ENCODE measurements at regions not wholly inside any gene's neighbourhood (a gene's known extent, or its start where the extent isn't known, plus 50 kb on each side); places are given as distances from the start of the nearest gene placed in this dataset.

DNA sequence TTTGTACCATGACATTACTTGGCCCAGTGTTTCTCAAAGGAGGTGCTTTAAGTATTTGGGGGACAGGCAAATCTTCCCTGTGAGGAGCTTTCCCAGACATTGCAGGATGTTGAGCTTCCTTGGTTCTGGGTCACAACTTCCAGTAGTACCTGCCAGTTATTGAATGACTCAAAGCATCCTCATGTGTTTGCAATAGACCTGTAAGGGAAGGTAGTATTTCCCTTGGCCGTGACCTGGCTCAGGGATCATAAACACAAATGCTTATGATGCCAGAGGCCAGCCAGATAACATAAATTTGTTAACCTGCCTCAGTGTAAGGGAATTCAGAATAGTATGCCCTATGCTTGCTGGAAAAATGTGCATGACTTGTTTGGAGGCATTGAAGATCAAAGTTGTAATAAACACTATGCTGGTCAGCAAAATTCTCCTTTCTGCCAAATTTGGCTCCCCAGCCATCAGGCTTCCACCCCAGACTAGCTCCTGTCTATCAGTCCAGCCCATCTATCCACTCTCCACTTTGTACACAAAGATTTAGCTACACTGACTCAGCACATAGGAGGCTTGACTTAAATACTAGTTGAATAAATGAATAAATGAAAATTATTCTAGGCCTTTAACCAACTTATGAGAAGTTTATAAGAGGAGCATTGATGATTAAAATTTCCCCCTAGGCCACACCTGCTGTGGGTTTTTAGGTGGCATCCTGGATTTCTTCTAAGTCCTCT is 102.0 kb upstream of the EFEMP1 start:
- no peak for TF ChIP-seq POLR2A (IDR thresholded peaks at IDR 0.05; ENCODE audit: control extremely low read depth in 1 of 2, low read depth in 2 of 2, low read length in 2 of 2)
- TF ChIP-seq RFX5 (IDR thresholded peaks at IDR 0.05; ENCODE audit: borderline replicate concordance, low read depth, low read length): no peak
- TF ChIP-seq ZNF274 (IDR thresholded peaks at IDR 0.05; ENCODE audit: borderline replicate concordance, extremely low read depth, low read length): no peak
- no peak for TF ChIP-seq EZH2 (IDR thresholded peaks at IDR 0.05; ENCODE audit: low read depth, low read length, severe bottlenecking)
- no peak for TF ChIP-seq ASH2L (IDR thresholded peaks at IDR 0.05; ENCODE audit: low read length)
- TF ChIP-seq RNF2 (IDR thresholded peaks at IDR 0.05; ENCODE audit: borderline replicate concordance, low read depth, low read length, missing control alignments, poor library complexity, severe bottlenecking): no peak
- TF ChIP-seq, protein P1, sequence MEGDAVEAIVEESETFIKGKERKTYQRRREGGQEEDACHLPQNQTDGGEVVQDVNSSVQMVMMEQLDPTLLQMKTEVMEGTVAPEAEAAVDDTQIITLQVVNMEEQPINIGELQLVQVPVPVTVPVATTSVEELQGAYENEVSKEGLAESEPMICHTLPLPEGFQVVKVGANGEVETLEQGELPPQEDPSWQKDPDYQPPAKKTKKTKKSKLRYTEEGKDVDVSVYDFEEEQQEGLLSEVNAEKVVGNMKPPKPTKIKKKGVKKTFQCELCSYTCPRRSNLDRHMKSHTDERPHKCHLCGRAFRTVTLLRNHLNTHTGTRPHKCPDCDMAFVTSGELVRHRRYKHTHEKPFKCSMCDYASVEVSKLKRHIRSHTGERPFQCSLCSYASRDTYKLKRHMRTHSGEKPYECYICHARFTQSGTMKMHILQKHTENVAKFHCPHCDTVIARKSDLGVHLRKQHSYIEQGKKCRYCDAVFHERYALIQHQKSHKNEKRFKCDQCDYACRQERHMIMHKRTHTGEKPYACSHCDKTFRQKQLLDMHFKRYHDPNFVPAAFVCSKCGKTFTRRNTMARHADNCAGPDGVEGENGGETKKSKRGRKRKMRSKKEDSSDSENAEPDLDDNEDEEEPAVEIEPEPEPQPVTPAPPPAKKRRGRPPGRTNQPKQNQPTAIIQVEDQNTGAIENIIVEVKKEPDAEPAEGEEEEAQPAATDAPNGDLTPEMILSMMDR (IDR thresholded peaks at IDR 0.05; ENCODE audit: control extremely low read depth in 1 of 3, insufficient read depth in 1 of 3, low read depth in 1 of 3, low read length in 3 of 3): no peak
- no peak for TF ChIP-seq PHF8 (conservative IDR thresholded peaks at IDR 0.05; ENCODE audit: low read depth, low read length)
- no peak for TF ChIP-seq BACH1 (IDR thresholded peaks at IDR 0.05; ENCODE audit: low read length)

All from H1 (cell line).